ENCODE measurements at regions not wholly inside any gene's neighbourhood (a gene's known extent, or its start where the extent isn't known, plus 50 kb on each side); places are given as distances from the start of the nearest gene placed in this dataset.
"Not testable (repeated sequence)": the region's sequence is repeated elsewhere in the genome, so short reads cannot be mapped to it uniquely, and the experiment has no call there.

DNA sequence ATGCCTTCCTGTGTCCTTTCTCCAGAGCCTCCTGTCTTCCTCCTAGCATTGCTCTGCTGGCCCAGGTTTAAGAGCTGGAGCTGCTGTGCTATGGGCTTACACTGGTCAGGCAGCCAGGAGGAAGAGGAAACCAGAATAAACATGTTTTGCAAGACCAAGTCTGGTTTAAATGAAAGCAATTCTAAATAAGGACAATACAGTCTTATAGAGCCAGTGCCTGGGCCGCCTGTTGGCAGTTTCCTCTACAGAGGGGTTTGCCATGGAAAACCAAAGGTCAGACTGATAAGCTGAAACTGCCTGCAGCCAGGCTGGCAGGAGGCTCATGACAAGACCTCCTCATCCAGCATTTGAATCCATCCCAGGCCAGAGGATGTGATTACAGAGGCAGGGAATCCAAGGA lies 92.9 kb upstream of the FGGY start:
- no peak for DNase-seq (ENCODE audit: low read depth in 2 of 2)

DNA sequence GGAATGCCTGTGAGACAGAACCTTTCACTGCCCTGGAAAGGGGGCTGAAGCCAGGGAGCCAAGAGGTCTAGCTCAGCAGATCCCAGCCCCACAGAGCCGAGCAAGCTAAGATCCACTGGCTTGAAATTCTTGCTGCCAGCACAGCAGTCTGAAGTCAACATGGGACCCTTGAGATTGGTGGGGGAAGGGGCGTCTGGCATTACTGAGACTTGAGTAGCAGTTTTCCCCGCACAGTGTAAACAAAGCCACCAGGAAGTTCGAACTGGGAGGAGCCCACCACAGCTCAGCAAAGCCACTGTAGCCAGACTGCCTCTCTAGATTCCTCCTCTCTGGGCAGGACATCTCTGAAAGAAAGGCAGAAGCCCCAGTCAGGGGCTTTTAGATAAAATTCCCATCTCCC lies 90.3 kb upstream of the FGGY start:
- DNase-seq (ENCODE audit: low read depth in 2 of 2), result not testable (repeated sequence)

DNA sequence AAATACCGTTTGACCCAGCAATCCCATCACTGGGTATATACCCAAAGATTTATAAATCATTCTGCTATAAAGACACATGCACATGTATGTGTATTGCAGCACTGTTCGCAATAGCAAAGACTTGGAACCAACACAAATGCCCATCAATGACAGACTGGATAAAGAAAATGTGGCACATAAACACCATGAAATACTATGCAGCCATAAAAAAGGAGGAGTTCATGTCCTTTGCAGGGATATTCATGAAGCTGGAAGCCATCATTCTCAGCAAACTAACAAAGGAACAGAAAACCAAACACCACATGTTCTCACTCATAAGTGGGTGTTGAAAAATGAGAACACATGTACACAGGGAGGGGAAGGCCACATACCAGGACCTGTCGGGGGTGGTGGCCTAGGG lies 86.5 kb upstream of the FGGY start:
- DNase-seq (ENCODE audit: low read depth in 2 of 2), result not testable (repeated sequence)

DNA sequence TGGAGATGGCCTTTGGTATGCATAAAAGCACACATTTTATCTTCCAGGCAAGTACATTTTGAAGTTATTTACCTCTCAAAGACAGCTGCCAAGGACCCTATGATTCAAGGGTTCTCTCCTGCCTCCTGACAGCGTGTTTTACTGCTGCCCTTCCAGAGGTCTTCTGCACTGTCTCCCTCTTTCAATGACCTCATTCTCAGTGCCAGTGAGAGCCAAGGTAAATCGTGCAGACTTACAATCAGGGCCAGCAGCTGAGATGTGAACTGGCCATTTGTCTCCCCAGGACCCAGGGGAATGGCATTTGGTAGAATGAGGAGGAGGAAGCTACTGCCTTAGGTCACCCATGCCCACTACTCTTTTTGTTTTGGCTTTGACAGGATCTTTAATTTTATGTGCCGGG lies 84.2 kb upstream of the FGGY start:
- DNase-seq (ENCODE audit: low read depth in 2 of 2), result no peak

DNA sequence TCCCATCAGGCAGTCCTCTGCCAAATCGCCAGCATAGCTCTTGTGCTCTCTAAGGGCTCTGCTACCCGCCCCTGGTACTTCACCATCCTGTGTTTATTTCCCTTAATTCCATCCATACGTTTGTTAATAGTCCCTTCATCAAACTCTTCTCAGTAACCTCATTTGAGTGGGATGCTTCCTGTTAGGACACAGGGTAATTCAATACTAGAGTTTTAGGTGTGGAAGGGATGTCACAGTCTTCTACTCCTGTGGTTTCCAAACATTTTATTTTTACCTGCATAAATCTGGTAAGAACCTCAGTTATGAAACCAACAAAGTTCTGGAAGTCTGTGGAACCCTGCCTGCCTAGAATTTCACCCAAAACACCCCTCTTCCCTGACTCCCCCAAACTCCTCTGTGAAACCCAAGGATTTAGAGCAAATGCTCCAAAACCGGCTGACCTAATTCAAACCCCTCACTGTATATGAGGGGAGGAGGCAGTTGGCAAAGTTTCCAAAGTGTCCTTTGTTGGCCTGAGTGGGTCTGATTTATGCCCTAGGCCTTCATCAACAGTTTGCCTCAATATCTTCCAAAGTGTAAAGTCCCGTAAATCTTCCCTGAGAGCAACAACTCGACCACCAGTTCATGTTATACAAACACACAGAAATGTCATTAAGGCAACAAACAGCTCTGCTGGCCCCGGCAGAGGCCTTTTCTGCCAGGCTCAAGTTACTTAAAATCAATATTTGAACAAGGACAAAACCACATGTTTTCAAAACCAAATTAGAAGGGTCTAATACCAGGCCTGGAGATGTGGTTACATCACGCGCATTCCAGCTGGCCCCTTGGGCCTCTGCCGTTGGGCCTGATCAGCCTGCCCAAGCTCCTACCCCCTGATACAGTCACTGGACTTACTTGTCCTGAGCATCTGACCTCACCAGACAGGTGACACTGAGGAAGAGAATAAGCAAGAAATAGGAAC lies 82.4 kb upstream of the FGGY start:
- DNase-seq (ENCODE audit: low read depth in 2 of 2), result no peak

DNA sequence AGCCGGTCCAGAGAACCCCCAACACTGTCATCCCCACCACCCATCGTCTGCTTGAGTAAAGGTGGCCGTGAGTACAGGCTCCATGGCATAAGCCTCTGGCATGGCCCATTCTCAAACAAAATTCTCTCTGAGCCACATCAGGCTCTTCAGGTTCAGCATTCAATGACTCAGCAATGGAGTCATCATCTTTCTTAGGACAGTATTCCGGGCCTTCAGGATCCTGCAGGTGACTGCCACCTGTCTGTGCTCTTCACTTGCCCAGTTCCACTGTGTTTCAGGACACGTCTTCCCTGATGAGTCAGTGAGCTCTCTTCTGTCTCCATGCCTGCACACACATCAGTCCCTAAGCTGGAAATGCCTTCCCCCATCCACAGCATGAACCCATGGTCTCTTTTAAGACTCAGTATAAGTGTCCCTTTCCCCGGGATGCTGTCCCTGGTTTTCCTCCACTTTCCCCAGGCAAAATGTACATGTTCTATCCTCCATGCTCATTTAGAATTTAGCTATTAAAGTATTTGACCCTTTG lies 81.1 kb upstream of the FGGY start:
- no peak for DNase-seq (ENCODE audit: low read depth in 2 of 2)

DNA sequence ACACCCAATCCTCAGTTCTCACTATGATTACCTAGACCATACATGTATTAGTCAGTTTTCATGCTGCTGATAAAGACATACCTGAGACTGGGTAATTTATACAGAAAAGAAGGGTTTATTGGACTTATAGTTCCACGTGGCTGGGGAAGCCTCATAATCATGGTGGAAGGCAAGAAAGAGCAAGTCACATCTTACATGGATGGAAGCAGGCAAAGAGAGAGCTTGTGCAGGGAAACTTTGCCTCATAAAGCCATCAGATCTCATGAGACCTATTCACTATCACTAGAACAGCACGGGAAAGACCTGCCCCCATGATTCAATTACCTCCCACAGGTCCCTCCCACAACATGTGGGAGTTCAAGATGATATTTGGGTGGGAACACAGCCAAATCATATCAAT lies 79.5 kb upstream of the FGGY start:
- DNase-seq (ENCODE audit: low read depth in 2 of 2), result not testable (repeated sequence)

DNA sequence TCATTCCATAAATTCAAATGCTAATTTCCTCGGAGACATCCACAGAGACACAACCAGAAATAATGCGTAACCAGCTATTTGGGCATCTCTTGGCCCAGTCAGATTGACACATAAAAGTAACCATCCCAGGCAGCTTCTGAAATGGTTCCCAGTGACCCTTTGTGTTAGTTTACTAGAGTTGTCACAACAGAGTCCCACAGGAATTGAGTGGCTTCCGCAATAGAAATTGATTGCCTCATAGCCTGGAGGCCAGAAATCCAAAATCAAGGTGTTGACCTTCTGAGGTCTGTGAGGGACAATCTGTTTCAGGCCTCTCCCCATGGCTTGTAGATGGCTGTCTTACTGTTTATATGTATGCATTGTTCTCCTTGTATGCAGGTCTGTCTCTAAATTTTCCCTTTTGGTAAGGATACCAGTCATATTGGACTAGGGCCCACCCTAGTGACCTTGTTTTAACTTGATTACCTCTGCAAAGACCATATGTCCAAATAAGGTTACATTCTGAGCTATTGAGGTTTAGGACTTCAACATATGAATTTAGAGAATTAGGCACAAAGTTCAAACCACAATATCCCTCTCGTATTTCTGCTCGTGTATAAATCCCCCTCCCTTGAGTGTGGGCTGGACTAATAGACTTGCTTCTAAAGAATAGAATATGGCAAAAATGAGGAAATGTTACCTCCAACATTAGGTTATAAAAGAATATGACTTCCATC lies 78.2 kb upstream of the FGGY start:
- DNase-seq (ENCODE audit: low read depth in 2 of 2), result no peak

DNA sequence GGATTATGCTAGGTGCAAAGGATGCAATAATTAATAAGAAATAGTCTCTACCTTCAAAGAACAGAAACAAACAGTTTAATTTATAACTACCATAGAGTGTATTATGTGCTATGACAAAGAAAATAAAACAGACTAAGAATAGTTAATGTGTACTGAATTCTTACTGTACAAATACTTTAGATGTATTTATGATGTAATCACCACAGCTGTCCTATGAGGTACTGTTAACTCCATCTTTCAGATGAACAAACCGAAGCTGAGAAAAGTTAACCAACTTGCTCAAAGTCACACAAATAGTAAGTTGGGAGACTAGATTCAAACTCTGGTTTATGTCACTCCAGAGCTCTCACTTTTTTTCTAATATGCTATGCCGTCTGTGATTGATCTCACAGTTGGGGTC lies 77.0 kb upstream of the FGGY start:
- DNase-seq (ENCODE audit: low read depth in 2 of 2), result no peak

DNA sequence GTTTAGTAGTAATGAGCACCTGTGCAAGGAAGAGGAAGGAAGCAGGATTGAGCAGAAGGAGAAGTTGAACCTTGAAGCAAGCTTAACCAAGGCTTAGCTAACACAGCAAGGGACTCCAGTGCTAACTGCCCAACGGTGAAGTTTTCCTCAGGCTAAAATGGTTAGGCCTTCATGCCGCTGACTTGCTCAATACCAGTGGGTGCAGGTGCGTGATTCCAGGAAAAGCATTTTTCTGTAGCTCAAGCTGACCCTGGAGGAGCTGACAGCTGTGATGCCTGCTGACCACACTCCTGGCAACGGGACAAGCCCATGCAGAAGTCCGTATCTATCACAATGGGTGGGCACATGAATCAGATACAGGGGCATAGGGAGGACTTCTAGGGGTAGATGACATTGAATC lies 76.5 kb upstream of the FGGY start:
- no peak for DNase-seq (ENCODE audit: low read depth in 2 of 2)

DNA sequence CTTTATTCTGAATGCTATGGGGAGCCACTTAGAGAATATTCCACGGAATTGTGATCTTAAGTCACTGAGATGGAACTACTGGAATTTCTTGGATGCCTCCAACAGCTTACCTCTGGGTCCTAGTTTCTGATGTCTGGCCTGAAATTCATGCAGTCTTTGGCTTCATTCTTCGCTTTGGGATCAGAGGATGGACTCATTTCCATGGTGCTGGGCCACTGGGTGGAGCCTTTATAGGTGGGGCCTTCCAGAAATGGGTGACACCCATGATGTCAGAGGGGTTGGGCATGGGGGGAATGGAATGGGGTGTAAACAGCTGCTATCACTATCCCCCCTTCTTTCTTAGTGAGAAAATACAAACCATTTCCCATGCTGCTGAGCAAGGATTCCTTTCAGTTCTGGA lies 73.7 kb upstream of the FGGY start:
- DNase-seq (ENCODE audit: low read depth in 2 of 2), result no peak

DNA sequence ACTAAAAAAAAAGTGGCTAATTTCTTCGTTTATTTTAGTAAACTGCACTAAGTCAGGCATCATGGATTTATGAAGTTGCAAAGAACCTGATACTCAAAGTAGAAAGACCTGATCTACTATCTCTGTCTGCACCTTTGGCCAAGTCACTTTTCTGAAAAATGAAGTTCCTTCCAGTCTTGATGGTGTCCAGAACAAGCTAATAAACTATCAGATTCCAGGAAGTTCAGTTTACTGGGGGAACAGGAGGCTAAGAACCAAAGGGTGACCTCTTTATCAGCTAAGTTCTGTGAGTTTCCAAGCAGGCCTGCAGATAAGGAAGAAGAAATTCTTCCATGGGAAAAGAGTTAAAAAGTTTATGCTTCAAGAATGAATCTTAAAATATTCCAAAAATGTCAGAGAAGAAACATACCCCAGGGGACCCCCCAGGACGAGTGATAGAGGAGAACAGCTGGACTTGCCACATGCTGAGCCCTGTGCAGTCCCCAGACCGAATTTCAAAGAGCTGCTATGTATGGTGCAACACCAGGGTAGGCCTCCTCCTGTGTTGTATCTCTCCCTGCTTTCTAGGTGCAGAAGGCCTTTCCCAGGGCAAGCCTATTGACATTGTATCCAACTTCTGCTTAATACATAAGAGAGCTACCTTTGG lies 72.8 kb upstream of the FGGY start:
- DNase-seq (ENCODE audit: low read depth in 2 of 2), result no peak

DNA sequence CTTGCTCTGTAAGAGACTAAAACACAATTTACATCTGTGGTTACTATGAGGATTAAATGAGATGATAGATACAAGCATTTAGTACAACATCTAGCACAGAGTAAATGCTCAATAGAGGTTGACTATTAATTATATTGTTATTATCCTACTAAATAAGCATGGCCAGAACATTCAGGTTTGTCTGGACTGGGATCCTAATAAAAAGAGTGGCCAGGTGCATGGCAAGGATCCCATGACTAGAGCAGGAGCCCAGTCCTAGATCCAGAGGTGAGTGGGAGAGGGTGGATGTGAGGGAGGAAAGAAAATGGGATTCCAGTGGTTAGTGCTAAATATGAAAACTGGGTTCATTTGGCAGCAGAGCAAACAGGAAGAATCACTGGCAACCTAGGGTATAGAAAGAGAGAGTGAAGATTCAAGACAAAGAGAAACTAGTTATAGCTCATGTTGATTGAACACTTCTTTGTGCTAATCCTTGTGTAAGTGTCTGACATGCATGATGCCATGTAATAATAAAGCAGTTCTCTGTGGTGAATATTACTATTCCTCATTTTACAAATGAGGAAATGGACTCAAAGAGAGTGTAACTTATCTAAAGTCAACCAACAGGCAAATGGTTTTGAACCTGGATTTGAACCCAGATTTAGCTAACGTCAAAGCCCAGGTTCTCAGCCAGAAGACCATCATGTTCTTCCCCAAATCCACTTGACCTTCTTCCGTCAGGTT lies 71.1 kb upstream of the FGGY start:
- no peak for DNase-seq (ENCODE audit: low read depth in 2 of 2)

DNA sequence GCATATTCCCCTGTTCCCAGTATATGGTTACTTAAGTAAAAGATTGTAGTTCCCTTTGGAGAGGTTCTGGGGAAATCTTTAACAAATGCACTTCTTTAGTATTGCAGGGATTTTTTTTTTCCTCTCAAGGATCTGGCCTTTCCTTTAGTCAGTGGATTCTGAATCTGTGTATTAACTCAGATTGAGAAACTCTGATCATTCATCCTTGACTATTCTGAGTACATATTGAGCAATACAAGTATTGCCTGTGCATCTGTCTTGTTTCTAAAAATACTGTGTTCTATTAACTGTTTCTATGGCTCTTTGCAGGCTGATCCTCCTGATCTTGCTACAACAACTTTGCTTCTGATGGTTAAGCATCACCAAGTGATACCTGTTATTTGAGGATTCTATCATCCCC lies 67.8 kb upstream of the FGGY start:
- DNase-seq (ENCODE audit: low read depth in 2 of 2), result no peak

DNA sequence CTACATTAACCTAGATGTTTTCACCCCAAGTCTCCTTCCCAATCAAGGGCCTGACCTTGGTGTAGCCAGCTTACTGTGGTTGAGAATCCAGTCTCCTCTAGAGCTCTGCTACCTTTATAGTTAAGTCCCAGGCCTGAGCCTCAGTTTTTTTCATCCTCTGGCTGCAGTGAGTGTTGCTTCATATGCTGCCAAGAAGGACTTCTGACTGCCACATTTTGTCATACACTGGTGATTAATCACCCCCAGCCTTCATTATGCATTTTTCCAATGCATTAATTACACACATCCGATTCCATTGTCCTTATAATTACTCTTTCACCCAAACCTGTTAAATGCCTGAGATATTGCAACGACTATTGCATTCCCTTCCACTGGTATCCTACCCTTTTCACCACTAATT lies 66.3 kb upstream of the FGGY start:
- DNase-seq (ENCODE audit: low read depth in 2 of 2), result no peak

DNA sequence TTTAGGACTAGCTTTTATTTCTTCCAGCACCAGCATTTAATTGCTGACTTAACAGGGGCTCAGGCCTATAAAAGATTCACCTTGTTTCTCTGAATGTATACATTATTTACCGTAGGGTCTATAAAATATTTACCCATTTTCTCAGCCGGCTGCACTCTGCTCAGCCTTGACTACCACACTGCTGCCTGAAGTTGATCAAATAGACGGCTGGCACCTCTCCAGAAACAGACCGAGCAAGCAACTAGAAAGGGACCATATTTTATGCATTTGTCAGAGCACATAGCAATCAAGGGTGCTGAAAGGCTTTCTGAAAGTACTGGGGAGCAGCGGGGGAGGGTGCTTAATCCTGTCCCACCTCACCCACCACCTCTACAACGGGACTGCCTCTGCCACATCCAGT lies 64.7 kb upstream of the FGGY start:
- DNase-seq (ENCODE audit: low read depth in 2 of 2), result no peak

DNA sequence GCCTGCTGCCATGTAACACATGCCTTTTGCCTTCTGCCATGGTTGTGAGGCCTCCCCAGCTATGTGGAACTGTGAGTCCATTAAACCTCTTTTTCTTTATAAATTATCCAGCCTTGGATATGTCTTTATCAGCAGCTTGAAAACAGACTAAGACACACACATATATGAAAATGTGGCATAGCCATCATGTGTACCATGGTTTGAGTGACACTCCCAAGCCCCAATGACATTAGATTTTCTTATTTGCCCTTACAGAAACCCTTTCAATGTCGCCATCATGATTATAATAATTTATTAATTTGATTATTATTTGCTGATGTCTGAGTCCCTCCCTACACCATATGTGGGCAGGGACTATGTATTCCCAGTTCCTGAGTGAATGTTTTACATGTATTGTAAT lies 63.5 kb upstream of the FGGY start:
- DNase-seq (ENCODE audit: low read depth in 2 of 2), result no peak

DNA sequence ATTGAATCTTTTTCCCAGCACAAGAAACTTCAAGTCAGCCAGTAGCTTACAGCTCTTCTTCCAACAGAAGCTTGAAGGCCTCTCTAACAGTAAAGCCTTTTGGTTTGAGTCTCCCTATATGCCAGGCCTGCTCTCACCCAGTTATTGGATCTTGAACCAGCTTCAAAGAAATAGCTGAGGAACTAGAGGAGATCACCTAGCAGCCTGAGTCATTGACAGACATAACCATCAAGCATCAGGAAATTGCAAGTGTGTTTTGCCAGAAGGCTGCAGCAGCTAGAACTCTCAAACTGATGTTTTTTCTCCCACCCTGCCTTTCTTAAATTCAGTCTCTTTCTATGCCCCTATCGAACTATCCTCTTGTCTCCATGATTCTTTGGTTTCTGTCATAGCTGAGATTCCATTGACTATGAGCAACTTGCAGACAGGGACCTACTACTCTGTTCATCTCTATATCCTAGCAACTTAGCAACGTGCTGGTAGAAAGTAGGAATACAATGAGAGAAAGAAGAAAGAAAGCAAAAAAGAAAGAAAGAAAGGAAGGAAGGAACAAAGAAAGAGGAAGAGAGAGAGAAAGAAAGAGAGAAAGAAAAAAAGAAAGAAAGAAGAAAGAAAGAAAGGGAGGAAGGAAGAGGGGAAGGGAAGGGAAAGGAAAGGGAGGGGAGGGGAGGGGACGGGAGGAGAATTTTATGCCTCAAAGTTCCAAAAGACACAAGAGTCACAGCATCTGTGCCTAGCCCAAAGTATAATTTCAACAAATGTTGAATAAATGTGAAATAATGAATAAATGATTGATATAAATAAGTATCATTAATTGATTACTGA lies 60.0 kb upstream of the FGGY start:
- DNase-seq (ENCODE audit: low read depth in 2 of 2), result no peak

DNA sequence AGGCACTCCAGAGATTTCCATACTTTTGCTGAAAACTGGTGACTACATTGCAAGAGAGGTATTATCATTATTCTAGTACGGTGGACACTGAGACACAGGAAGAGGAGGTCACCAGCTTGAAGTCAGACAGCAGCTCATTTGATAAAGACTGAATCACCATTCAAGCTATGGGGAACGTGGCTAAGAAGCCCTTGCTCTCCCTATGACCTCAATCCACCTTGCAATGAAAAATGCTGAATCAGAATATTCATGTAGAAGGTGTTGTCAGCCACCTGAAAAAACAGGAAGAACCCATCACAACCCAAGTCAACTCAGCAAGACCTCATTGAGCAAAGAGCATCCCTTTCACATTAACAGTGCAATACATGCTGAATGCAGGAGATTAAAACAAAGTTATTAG lies 59.0 kb upstream of the FGGY start:
- no peak for DNase-seq (ENCODE audit: low read depth in 2 of 2)

DNA sequence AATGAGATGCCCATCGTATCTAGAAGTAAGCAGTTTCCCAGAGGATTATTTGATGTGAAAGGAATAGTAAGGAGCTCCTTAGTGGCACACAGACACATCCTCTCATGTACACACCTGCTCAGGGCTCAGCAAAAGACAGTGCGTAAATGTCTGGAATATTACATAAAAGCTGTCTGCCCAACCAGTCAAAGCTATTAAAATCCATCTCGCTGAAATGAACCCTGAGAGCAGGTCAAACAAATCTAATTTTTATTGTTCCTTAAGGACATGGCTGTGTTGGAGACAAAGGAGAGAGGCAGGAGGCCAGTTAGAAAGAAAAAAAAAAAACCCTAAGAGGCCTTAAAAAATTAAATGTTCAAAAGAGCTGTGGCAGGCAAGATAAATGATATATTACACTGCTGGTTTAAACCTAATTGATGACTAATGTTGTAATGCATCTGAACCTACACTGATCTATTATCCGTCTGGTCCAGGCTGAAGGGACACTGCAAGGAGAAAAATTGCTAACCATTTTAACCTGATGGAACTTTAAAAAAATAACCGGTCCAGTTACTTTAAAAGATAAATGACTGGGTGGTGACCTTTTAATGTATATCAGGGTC lies 58.5 kb upstream of the FGGY start:
- no peak for DNase-seq (ENCODE audit: low read depth in 2 of 2)

DNA sequence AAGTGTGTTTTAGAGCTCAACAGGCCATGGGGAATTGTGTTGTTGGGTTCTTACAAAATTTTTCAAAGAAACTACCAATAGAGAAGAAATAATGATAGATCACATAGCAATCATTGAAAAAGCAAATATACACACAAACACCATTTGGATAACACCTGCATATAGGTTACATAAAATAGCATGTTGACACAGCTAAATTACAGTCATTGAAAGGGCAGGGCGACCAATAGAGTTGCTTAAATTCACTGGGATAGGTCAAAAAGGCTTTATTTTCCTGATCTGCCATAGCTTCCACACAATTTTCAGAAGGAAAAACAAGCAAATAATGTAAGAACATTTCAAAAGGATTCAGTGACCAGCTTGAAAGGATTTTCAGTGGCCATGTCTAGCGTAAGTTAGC lies 57.9 kb upstream of the FGGY start:
- DNase-seq (ENCODE audit: low read depth in 2 of 2), result no peak
